Loucy (cell line): ENCODE measurements at regions not wholly inside any gene's neighbourhood (a gene's known extent, or its start where the extent isn't known, plus 50 kb on each side); places are given as distances from the start of the nearest gene placed in this dataset.

Source experiments
- H2AFZ ChIP-seq: fragments of 200-600 bp; sonication (generic); 2 replicates; pipeline ENCODE4 v1.6.0; 2016; ENCODE audit warnings: antibody characterized with exemption, mild to moderate bottlenecking, low read length, moderate library complexity
- H3F3A ChIP-seq: fragments of 200-600 bp; 2 replicates; pipeline ENCODE4 v1.6.0; 2016; ENCODE audit warnings: antibody characterized with exemption, low read depth, mild to moderate bottlenecking
- H3K27me3 ChIP-seq: fragments of 200-600 bp; sonication (generic); 2 replicates; pipeline ENCODE4 v1.6.1; 2014; ENCODE audit warnings: low read length, mild to moderate bottlenecking; ENCODE audit not compliant: insufficient read depth, poor library complexity, severe bottlenecking
- H3K36me3 ChIP-seq: fragments of 200-600 bp; sonication (generic); 2 replicates; pipeline ENCODE4 v1.6.1; 2016; ENCODE audit warnings: low read length; ENCODE audit not compliant: insufficient read depth
- H3K4me1 ChIP-seq: fragments of 200-600 bp; sonication (generic); 2 replicates; pipeline ENCODE4 v1.5.1; 2014; ENCODE audit warnings: low read length, mild to moderate bottlenecking; ENCODE audit not compliant: insufficient read depth, poor library complexity, severe bottlenecking
- H3K4me2 ChIP-seq: fragments of 200-600 bp; sonication (generic); 2 replicates; pipeline ENCODE4 v1.6.0; 2014; ENCODE audit warnings: antibody characterized with exemption, low read length, low read depth, mild to moderate bottlenecking; ENCODE audit not compliant: poor library complexity, severe bottlenecking
- H3K4me3 ChIP-seq: fragments of 200-600 bp; sonication (generic); 2 replicates; pipeline ENCODE4 v1.5.1; 2014; ENCODE audit warnings: low read length, mild to moderate bottlenecking, mixed read lengths; ENCODE audit not compliant: poor library complexity, severe bottlenecking
- H3K79me2 ChIP-seq: fragments of 200-600 bp; sonication (generic); 2 replicates; pipeline ENCODE4 v1.6.1; 2014; ENCODE audit warnings: low read length; ENCODE audit not compliant: insufficient read depth
- H3K9ac ChIP-seq: fragments of 200-600 bp; sonication (generic); 2 replicates; pipeline ENCODE4 v1.6.0; 2014; ENCODE audit warnings: mild to moderate bottlenecking, low read depth, low read length, moderate library complexity; ENCODE audit not compliant: poor library complexity, severe bottlenecking
- H3K9me2 ChIP-seq: fragments of 200-600 bp; sonication (generic); replicated peaks from 2 replicates; pipeline ENCODE4 v1.6.1; 2016; ENCODE audit warnings: low read depth, low read length, mixed read lengths
- H3K9me3 ChIP-seq: fragments of 200-600 bp; sonication (generic); 2 replicates; pipeline ENCODE4 v1.6.1; 2014; ENCODE audit warnings: mild to moderate bottlenecking, antibody characterized with exemption, low read length, low read depth; ENCODE audit not compliant: insufficient read depth
- H4K20me1 ChIP-seq: fragments of 200-600 bp; sonication (generic); 2 replicates; pipeline ENCODE4 v1.6.0; 2014; ENCODE audit warnings: antibody characterized with exemption, low read length, mild to moderate bottlenecking; ENCODE audit not compliant: insufficient read depth, poor library complexity, severe bottlenecking
- CTCF ChIP-seq: fragments of 200-600 bp; sonication (generic); conservative IDR thresholded peaks from 2 replicates; pipeline ENCODE4 v1.5.1; 2014; ENCODE audit warnings: mild to moderate bottlenecking, antibody characterized with exemption, low read length
- EZH2phosphoT487 ChIP-seq: fragments of 200-600 bp; IDR thresholded peaks from 2 replicates; pipeline ENCODE4 v1.6.1; 2018; ENCODE audit warnings: antibody characterized with exemption, mild to moderate bottlenecking, moderate library complexity, borderline replicate concordance

GRCh38 chr2:217332417-217332791 is 472.5 kb upstream of the TNP1 start:
- Histone ChIP-seq H3K36me3 (no peaks in the 10 kb centered on the region), H3K4me1 (no peaks in the 10 kb centered on the region), H3K9ac (no peak overlapping the region), H3K79me2 (no peaks in the 10 kb centered on the region), H3K4me2 (no peak overlapping the region), H2AFZ (no peak overlapping the region), H3K27me3 (no peaks in the 10 kb centered on the region), H3K4me3 (no peak overlapping the region), H3K9me3 (no peaks in the 10 kb centered on the region), H3K9me2 (no peaks in the 10 kb centered on the region), H4K20me1 (no peaks in the 10 kb centered on the region), H3F3A (no peaks in the 10 kb centered on the region)
- no peak for TF ChIP-seq EZH2phosphoT487
- TF ChIP-seq CTCF: no peak

GRCh38 chr2:217331523-217332416 is 471.9 kb upstream of the TNP1 start:
- no peaks in the 10 kb centered on the region for H3K9me3 ChIP-seq
- no peaks in the 10 kb centered on the region for H3K4me1 ChIP-seq
- H3K4me3 ChIP-seq: no peak overlapping the region
- no peaks in the 10 kb centered on the region for H3K36me3 ChIP-seq
- TF ChIP-seq EZH2phosphoT487: no peak
- TF ChIP-seq CTCF: no peak
- no peaks in the 10 kb centered on the region for H3K79me2 ChIP-seq
- H2AFZ ChIP-seq: no peak overlapping the region
- H3K9ac ChIP-seq: no peak overlapping the region
- H3K27me3 ChIP-seq: no peaks in the 10 kb centered on the region
- no peaks in the 10 kb centered on the region for H3F3A ChIP-seq
- no peaks in the 10 kb centered on the region for H3K9me2 ChIP-seq
- H3K4me2 ChIP-seq: no peak overlapping the region
- no peaks in the 10 kb centered on the region for H4K20me1 ChIP-seq

GRCh38 chr2:217330647-217331046 is 470.8 kb upstream of the TNP1 start:
- Histone ChIP-seq H3K36me3 (no peaks in the 10 kb centered on the region), H3K4me3 (no peak overlapping the region), H3K4me2 (no peak overlapping the region), H3K9me2 (no peaks in the 10 kb centered on the region), H3K79me2 (no peaks in the 10 kb centered on the region), H4K20me1 (no peaks in the 10 kb centered on the region), H2AFZ (no peak overlapping the region), H3K9ac (no peak overlapping the region), H3K9me3 (no peaks in the 10 kb centered on the region), H3F3A (no peaks in the 10 kb centered on the region), H3K4me1 (no peaks in the 10 kb centered on the region), H3K27me3 (no peaks in the 10 kb centered on the region)
- TF ChIP-seq CTCF: no peak
- TF ChIP-seq EZH2phosphoT487: no peak
